ENCODE measurements at regions not wholly inside any gene's neighbourhood (a gene's known extent, or its start where the extent isn't known, plus 50 kb on each side); places are given as distances from the start of the nearest gene placed in this dataset.

- DNase-seq = no peak
Measured at GRCh38 chr2:200220251-200220650, 86.2 kb upstream of the SPATS2L start.

- DNase-seq = no peak
Measured at GRCh38 chr2:200221055-200221955, 85.2 kb upstream of the SPATS2L start.

- no peak for DNase-seq
Measured at GRCh38 chr2:200222791-200223190, 83.7 kb upstream of the SPATS2L start.

GRCh38 chr2:200223205-200223784, 83.2 kb upstream of the SPATS2L start:
- no peak for DNase-seq

- DNase-seq = no peak
Measured at GRCh38 chr2:200225951-200226350, 80.5 kb upstream of the SPATS2L start.

- DNase-seq = no peak
Measured at GRCh38 chr2:200226451-200227426, 79.8 kb upstream of the SPATS2L start.

GRCh38 chr2:200230716-200231115, 75.8 kb upstream of the SPATS2L start:
- DNase-seq = no peak

GRCh38 chr2:200235533-200235932, 71.0 kb upstream of the SPATS2L start:
- no peak for DNase-seq

- no peak for DNase-seq
Measured at GRCh38 chr2:200239216-200239615, 67.3 kb upstream of the SPATS2L start.

- no peak for DNase-seq
Measured at GRCh38 chr2:200242570-200242969, 63.9 kb upstream of the SPATS2L start.

- no peak for DNase-seq
Measured at GRCh38 chr2:200243441-200243840, 63.1 kb upstream of the SPATS2L start.

- no peak for DNase-seq
Measured at GRCh38 chr2:200244111-200244510, 62.4 kb upstream of the SPATS2L start.

GRCh38 chr2:200247494-200247893, 59.0 kb upstream of the SPATS2L start:
- DNase-seq = no peak

GRCh38 chr2:200252265-200253067, 54.0 kb upstream of the SPATS2L start:
- DNase-seq = peak; percentile 12

GRCh38 chr2:200253639-200254038, 52.9 kb upstream of the SPATS2L start:
- peak; percentile 19 for DNase-seq

- no peak for DNase-seq
Measured at GRCh38 chr2:200254773-200255172, 51.7 kb upstream of the SPATS2L start.

- DNase-seq = no peak
Measured at GRCh38 chr2:200255549-200255948, 50.9 kb upstream of the SPATS2L start.

Measured in NCI-H226 (cell line).